ENCODE measurements at regions not wholly inside any gene's neighbourhood (a gene's known extent, or its start where the extent isn't known, plus 50 kb on each side); places are given as distances from the start of the nearest gene placed in this dataset.

GRCh38 chr14:26218861-26219260, 379.0 kb downstream of the NOVA1 start:
- POLR2A ChIA-PET, result no interaction called here
- no peak overlapping the region for H3K4me3 ChIP-seq (ENCODE audit: low read depth, low read length)
- TF ChIP-seq CTCF (IDR thresholded peaks at IDR 0.05; ENCODE audit: insufficient read depth, low read length, missing control alignments), result no peak
- DNase-seq (ENCODE audit: low read depth, low spot score), result no peak
- CTCF ChIA-PET, result no interaction called here

GRCh38 chr14:26217778-26218177, 380.1 kb downstream of the NOVA1 start:
- TF ChIP-seq CTCF (IDR thresholded peaks at IDR 0.05; ENCODE audit: insufficient read depth, low read length, missing control alignments), result no peak
- CTCF ChIA-PET, result no interaction called here
- no peak for DNase-seq (ENCODE audit: low read depth, low spot score)
- no peak overlapping the region for H3K4me3 ChIP-seq (ENCODE audit: low read depth, low read length)
- POLR2A ChIA-PET, result no interaction called here

GRCh38 chr14:26216786-26217185, 381.0 kb downstream of the NOVA1 start:
- no peak overlapping the region for H3K4me3 ChIP-seq (ENCODE audit: low read depth, low read length)
- CTCF ChIA-PET, result no interaction called here
- POLR2A ChIA-PET, result no interaction called here
- no peak for TF ChIP-seq CTCF (IDR thresholded peaks at IDR 0.05; ENCODE audit: insufficient read depth, low read length, missing control alignments)
- no peak for DNase-seq (ENCODE audit: low read depth, low spot score)

- H3K4me3 ChIP-seq (ENCODE audit: low read depth, low read length), result no peak overlapping the region
- no peak for TF ChIP-seq CTCF (IDR thresholded peaks at IDR 0.05; ENCODE audit: insufficient read depth, low read length, missing control alignments)
- POLR2A ChIA-PET, result no interaction called here
- CTCF ChIA-PET, result no interaction called here
- no peak for DNase-seq (ENCODE audit: low read depth, low spot score)
Measured at GRCh38 chr14:26213846-26214575, 383.8 kb downstream of the NOVA1 start.

GRCh38 chr14:26209699-26210098, 388.1 kb downstream of the NOVA1 start:
- no peak for DNase-seq (ENCODE audit: low read depth, low spot score)
- POLR2A ChIA-PET, result no interaction called here
- TF ChIP-seq CTCF (IDR thresholded peaks at IDR 0.05; ENCODE audit: insufficient read depth, low read length, missing control alignments), result no peak
- no peak overlapping the region for H3K4me3 ChIP-seq (ENCODE audit: low read depth, low read length)
- CTCF ChIA-PET, result no interaction called here

- TF ChIP-seq CTCF (IDR thresholded peaks at IDR 0.05; ENCODE audit: insufficient read depth, low read length, missing control alignments), result no peak
- H3K4me3 ChIP-seq (ENCODE audit: low read depth, low read length), result no peak overlapping the region
- CTCF ChIA-PET, result no interaction called here
- no peak for DNase-seq (ENCODE audit: low read depth, low spot score)
- POLR2A ChIA-PET, result no interaction called here
Measured at GRCh38 chr14:26206640-26207039, 391.2 kb downstream of the NOVA1 start.
